Aorta (tissue), 5 donors: ENCODE measurements at regions not wholly inside any gene's neighbourhood (a gene's known extent, or its start where the extent isn't known, plus 50 kb on each side); places are given as distances from the start of the nearest gene placed in this dataset.

ENCODE experiments used
- ATAC-seq: fragments of 200-7000 bp; cut with Tn5 transposase; one replicate; pipeline ENCODE4 v1.9.1; 2022; ENCODE audit warnings: moderate library complexity; ENCODE audit not compliant: low FRiP score
- DNase-seq, 2 donors: peaks; one replicate each; pipeline ENCODE4 v3.0.0-alpha.2; 2020
- H3K27ac ChIP-seq, 2 donors: one replicate each; pipeline ENCODE4 v1.5.1; 2013; ENCODE audit warnings: low read length in 2 of 2, mild to moderate bottlenecking in 2 of 2, moderate library complexity in 2 of 2, control low read depth in 1 of 2, inconsistent platforms in 1 of 2, low read depth in 1 of 2
- H3K27me3 ChIP-seq, 2 donors: one replicate each; pipeline ENCODE4 v1.6.1; 2013; ENCODE audit warnings: control low read depth in 1 of 2, low read length in 1 of 2, mild to moderate bottlenecking in 1 of 2, moderate library complexity in 1 of 2; ENCODE audit not compliant: insufficient read depth in 2 of 2, control insufficient read depth in 1 of 2
- H3K36me3 ChIP-seq, 2 donors: one replicate each; pipeline ENCODE4 v1.6.1; 2013; ENCODE audit warnings: control low read depth in 1 of 2, low read length in 1 of 2, mild to moderate bottlenecking in 1 of 2; ENCODE audit not compliant: insufficient read depth in 2 of 2, control insufficient read depth in 1 of 2
- H3K4me1 ChIP-seq, 2 donors: one replicate each; pipeline ENCODE4 v1.6.1; 2013; ENCODE audit warnings: low read length in 2 of 2, control low read depth in 1 of 2, mild to moderate bottlenecking in 1 of 2, moderate library complexity in 1 of 2; ENCODE audit not compliant: insufficient read depth in 2 of 2, control insufficient read depth in 1 of 2
- H3K4me3 ChIP-seq, 2 donors: one replicate each; pipeline ENCODE4 v1.5.1; 2013; ENCODE audit warnings: low read length in 2 of 2, control low read depth in 1 of 2, mild to moderate bottlenecking in 1 of 2
- H3K9me3 ChIP-seq: one replicate; pipeline ENCODE4 v1.6.1; 2013; ENCODE audit warnings: mild to moderate bottlenecking, low read length; ENCODE audit not compliant: control insufficient read depth
- WGBS, 2 donors: extraction: QIAGEN DNeasy Blood & Tissue Kit; methylation state at CpG; one replicate each; pipeline ENCODE4 v1.1.7; 2013; 5-methylcytosine and 5-hydroxymethylcytosine counted together
- intact Hi-C, 2 donors: fragments of 100-400 bp; cut with DNase I; formaldehyde crosslinking; loops; one replicate each; pipeline versions ENCODE4 v1.14.2 to v1.15.0; 2022
- donor health status: healthy with polysubstance abuse.
- donor health status: Bipolar disorder and iron deficiency.
- donor health status: DM: no; HTN: no; CAD: no.
- donor health status: DM: no; HTN: no; CAD: no.
- donor health status: DM: yes; HTN: yes; CAD: no.

DNA sequence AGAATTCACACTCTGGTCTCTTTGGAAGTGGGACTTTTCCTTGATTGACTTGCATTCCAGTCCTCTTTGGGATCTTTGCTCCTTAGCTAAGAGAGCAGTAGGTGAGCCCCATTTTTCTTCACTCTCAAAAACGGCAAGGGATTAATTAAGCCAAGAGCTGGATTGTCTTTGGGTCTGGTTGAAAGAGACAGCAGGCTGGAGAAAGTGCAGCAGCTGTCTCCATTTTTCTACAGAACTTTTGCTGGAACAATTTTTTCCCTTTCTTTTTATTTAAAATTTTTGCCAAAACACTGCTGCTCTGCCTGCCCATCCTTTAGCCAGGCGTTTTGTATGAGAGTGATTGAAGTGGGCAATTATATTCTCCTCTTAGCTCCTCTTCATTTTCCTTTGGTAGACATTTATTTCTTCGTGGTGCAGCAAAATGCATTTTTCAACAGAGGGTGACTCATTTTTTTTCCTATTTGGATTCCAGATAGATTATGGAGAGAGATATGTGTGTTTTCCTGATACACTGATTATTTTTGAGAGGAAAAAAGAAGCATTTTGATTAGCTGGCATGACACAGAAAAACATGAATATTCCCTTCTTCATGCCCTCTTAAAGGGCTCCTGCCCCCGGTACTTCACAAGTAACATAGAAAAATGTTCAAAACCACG lies 371.2 kb upstream of the NBEA start:
- no peak for DNase-seq

DNA sequence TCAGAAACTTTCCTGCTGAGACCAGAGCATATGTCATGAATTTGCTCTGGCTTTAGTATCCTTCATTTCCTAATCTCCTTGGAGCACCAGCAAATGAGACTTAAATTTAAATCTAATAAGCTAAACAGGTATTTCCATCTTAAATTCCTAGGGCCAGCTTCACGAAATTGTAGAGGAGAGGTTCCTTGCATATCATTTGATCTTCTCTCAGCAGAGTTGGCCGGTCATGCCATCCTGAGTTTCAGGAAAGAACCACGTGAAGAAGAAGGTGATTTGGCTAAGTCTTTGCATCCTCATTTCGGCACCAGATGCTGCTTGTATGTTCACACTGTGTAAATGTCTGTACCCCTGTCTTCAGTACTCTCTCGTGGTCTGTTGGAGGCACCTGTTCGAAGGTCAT lies 370.4 kb upstream of the NBEA start:
- Histone ChIP-seq H3K27me3 (no peaks in the 10 kb centered on the region), H3K27ac (no peak overlapping the region), H3K4me1 (no peaks in the 10 kb centered on the region), H3K36me3 (no peaks in the 10 kb centered on the region), H3K9me3 (no peaks in the 10 kb centered on the region), H3K4me3 (no peak overlapping the region)
- intact Hi-C loops = no loop called here
- ATAC-seq = no peak
- DNase-seq = no peak
- WGBS, 2 donors = 86 to 91% methylated on average over 6 of the region's 6 CpGs

More for the DNA sequence above, 371.2 kb upstream of the NBEA start:
- intact Hi-C loops = no loop called here
- Histone ChIP-seq H3K27me3 (no peaks in the 10 kb centered on the region), H3K27ac (no peak overlapping the region), H3K4me3 (no peak overlapping the region), H3K4me1 (no peaks in the 10 kb centered on the region), H3K36me3 (no peaks in the 10 kb centered on the region), H3K9me3 (no peaks in the 10 kb centered on the region)
- ATAC-seq = no peak
- 34 to 35% methylated on average over 5 of the region's 5 CpGs for WGBS, 2 donors

DNA sequence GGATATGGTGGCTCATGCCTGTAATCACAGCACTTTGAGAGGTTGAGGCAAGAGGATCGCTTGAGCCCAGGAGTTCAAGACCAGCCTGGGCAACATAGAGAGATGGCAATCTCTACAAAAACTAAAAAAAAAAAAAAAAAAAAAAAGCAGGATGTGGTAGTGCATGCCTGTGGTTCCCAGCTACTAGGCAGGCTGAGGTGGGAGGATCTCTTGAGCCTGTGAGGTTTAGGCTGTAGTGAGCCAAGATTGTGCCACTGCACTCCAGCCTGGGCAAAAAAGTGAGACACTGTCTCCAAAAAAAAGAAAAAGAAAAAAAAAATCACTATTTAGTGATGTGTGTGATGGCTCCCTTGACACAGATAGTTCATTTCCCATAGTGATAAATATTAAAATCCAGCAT lies 365.0 kb upstream of the NBEA start:
- Histone ChIP-seq H3K9me3 (no peaks in the 10 kb centered on the region), H3K36me3 (no peaks in the 10 kb centered on the region), H3K4me3 (no peak overlapping the region), H3K27ac (no peak overlapping the region), H3K27me3 (no peaks in the 10 kb centered on the region), H3K4me1 (no peaks in the 10 kb centered on the region)
- intact Hi-C loops = no loop called here
- ATAC-seq (no peak), DNase-seq (no peak)
- WGBS, 2 donors = 98 to 100% methylated on average over 1 of the region's 1 CpG

DNA sequence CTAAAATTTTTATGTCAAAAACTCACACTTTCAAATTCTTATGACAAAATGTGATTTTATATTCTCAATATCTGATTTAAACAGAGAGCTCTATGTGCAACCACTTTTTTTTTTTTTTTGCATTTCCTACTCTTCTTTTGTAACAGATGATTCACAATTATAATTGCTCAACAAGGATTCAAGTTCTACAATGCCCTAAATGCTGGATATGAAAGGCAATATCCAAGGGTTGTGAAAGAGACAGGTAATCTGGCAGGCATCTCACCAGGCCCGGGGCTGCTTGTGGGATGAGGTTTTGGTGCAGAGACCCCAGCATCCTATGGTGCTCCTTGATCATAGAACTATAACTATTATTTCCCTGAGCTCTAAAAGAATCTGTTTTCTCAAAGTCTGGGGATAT lies 363.6 kb upstream of the NBEA start:
- H3K27ac ChIP-seq = no peak overlapping the region
- intact Hi-C loops = no loop called here
- 73 to 92% methylated on average over 1 of the region's 1 CpG for WGBS, 2 donors
- no peaks in the 10 kb centered on the region for H3K4me1 ChIP-seq
- DNase-seq = no peak
- no peak for ATAC-seq
- H3K4me3 ChIP-seq = no peak overlapping the region
- no peaks in the 10 kb centered on the region for H3K9me3 ChIP-seq
- H3K27me3 ChIP-seq = no peaks in the 10 kb centered on the region
- H3K36me3 ChIP-seq = no peaks in the 10 kb centered on the region

DNA sequence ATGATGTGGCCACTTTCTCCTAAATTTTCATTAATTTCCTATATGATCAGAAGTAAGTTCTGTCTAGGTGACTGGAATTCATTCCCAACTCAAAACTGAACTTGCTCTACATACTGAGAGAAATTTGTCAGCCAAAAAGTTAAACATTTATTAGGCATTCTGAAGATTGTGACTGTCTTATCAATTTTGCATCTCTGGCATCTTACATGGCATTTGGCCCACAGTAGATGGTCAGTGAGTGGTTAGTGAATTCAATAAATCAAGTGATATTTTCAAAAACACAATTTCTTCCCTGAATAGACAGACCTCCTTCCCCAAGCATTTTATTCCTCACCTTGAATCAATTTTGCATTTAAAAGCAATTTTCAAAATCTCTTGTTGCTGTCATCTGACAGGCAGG lies 363.2 kb upstream of the NBEA start:
- Histone ChIP-seq H3K36me3 (no peaks in the 10 kb centered on the region), H3K9me3 (no peaks in the 10 kb centered on the region), H3K4me3 (no peak overlapping the region), H3K27me3 (no peaks in the 10 kb centered on the region), H3K27ac (no peak overlapping the region), H3K4me1 (no peaks in the 10 kb centered on the region)
- no peak for ATAC-seq
- intact Hi-C loops = no loop called here
- no peak for DNase-seq

DNA sequence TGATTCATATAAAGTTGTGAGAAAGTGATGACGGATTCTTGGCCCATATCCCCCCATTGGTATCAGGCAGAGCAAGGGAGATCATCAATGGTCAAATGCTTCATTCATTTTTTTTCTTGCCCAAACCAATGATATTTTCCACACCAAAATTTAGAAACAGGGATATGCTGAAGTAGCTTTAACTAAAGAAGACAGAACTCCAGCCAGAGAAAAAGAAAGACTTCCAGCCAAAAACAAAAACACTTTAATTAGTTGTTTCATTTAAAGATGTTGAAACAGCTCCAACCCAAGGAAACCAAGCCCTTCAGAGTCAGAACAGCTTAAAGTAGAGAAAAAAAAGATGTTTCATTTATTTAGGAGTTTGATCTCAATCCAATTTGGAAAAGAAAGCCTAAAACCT lies 358.9 kb upstream of the NBEA start:
- no peak for DNase-seq
- intact Hi-C loops = no loop called here
- H3K27me3 ChIP-seq = no peaks in the 10 kb centered on the region
- no peak for ATAC-seq
- H3K27ac ChIP-seq = no peak overlapping the region
- H3K9me3 ChIP-seq = no peaks in the 10 kb centered on the region
- H3K4me3 ChIP-seq = no peak overlapping the region
- WGBS, 2 donors = 89 to 100% methylated on average over 1 of the region's 1 CpG
- H3K4me1 ChIP-seq = no peaks in the 10 kb centered on the region
- no peaks in the 10 kb centered on the region for H3K36me3 ChIP-seq

DNA sequence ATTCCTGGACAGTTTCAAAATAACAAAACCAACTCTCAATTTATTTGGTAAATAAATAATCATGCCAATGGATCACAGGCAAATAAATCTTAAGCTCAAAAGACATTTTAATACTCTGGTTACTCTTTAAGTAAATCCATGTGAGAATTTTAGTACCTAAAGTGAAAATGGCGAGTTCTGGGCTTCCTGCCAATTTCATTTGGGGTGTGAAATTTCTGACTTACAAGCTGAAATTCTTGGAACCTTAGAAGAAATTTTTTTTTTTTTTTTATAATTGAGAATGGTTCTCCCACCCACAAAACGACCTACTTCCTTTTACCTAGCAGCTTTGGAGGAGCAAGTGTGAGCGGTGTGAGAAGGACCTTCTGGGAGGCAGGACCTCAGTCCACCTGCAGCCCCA lies 354.5 kb upstream of the NBEA start:
- H3K4me3 ChIP-seq = no peak overlapping the region
- DNase-seq (no peak), ATAC-seq (no peak)
- H3K27me3 ChIP-seq = no peaks in the 10 kb centered on the region
- H3K36me3 ChIP-seq = no peaks in the 10 kb centered on the region
- H3K27ac ChIP-seq = no peak overlapping the region
- H3K9me3 ChIP-seq = no peaks in the 10 kb centered on the region
- intact Hi-C loops = no loop called here
- H3K4me1 ChIP-seq = no peaks in the 10 kb centered on the region
- WGBS, 2 donors = 46 to 65% methylated on average over 3 of the region's 3 CpGs

DNA sequence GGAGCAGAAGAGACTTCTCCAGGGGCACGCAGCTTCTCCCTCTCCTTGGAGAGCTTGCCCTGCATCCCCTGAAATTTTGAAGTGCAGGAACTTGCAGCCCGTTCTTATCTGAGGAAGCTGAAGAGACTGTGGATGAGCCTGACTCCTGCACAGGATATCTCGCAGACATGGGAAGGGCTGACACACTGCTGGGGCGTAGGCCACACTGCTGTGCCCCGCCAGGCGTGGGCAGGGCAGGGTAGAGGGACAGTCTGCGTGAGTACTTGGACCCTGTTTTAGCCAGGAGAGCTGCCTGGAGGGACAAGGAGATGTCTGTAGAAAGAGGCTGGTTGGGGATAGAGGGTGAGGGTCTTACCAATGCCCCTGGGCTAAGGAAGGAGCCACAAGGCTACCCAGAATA lies 353.7 kb upstream of the NBEA start:
- no peak overlapping the region for H3K4me3 ChIP-seq
- H3K36me3 ChIP-seq = no peaks in the 10 kb centered on the region
- no peaks in the 10 kb centered on the region for H3K9me3 ChIP-seq
- no peaks in the 10 kb centered on the region for H3K4me1 ChIP-seq
- intact Hi-C loops = no loop called here
- no peak overlapping the region for H3K27ac ChIP-seq
- DNase-seq (no peak), ATAC-seq (peak; percentile 22)
- WGBS, 2 donors = 94 to 97% methylated on average over 7 of the region's 7 CpGs
- no peaks in the 10 kb centered on the region for H3K27me3 ChIP-seq

DNA sequence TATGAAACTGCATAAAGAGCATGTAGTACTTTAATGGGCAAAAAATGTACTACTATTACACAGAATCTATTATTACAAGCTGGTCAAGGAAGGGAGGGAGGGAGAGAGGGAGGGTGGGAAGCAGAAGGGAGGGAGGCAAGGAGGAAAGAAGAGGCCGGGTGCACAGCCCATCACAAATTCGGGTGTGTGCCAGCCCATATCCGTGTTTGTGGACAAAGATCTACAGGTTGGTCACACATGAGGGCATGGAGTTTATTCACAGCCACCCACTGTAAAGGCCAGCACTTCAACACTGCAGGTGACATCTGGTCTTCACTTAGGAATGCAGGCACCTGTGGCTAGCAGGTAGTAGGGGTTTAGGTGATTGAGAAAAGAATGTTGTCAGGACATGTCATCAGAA lies 352.5 kb upstream of the NBEA start:
- WGBS, 2 donors = 85 to 94% methylated on average over 3 of the region's 3 CpGs
- Histone ChIP-seq H3K36me3 (no peaks in the 10 kb centered on the region), H3K27me3 (no peaks in the 10 kb centered on the region), H3K27ac (no peak overlapping the region), H3K9me3 (no peaks in the 10 kb centered on the region), H3K4me3 (no peak overlapping the region), H3K4me1 (no peaks in the 10 kb centered on the region)
- no peak for ATAC-seq
- no peak for DNase-seq
- intact Hi-C loops = no loop called here
